HEK293 (cell line): ENCODE measurements at regions not wholly inside any gene's neighbourhood (a gene's known extent, or its start where the extent isn't known, plus 50 kb on each side); places are given as distances from the start of the nearest gene placed in this dataset.

ENCODE experiments used
- ATF2 ChIP-seq: fragments of 450-650 bp; formaldehyde crosslinking; IDR thresholded peaks from 2 replicates; pipeline ENCODE4 v1.5.1; 2016; ENCODE audit warnings: missing biosample characterization, missing genetic modification characterization, low read depth
- CTCF ChIP-seq: fragments of 450-650 bp; formaldehyde crosslinking; IDR thresholded peaks from 2 replicates; pipeline ENCODE4 v1.5.1; 2016; ENCODE audit warnings: missing biosample characterization, missing genetic modification characterization
- KLF9 ChIP-seq: fragments of 450-650 bp; formaldehyde crosslinking; IDR thresholded peaks from 2 replicates; pipeline ENCODE4 v1.5.1; 2016; ENCODE audit warnings: missing biosample characterization, missing genetic modification characterization, low read depth
- MEIS1 ChIP-seq: sonication (generic); formaldehyde crosslinking; IDR thresholded peaks from 2 replicates; pipeline ENCODE4 v1.8.1; 2022; ENCODE audit warnings: missing genetic modification reagents, mild to moderate bottlenecking, borderline replicate concordance
- MYNN ChIP-seq: fragments of 450-650 bp; formaldehyde crosslinking; IDR thresholded peaks from 2 replicates; pipeline ENCODE4 v1.5.1; 2016; ENCODE audit warnings: missing biosample characterization, missing genetic modification characterization, borderline replicate concordance
- YY1 ChIP-seq: fragments of 450-650 bp; formaldehyde crosslinking; IDR thresholded peaks from 2 replicates; pipeline ENCODE4 v1.5.1; 2018; ENCODE audit warnings: missing biosample characterization, missing genetic modification characterization
- ZBTB1 ChIP-seq: fragments of 450-650 bp; formaldehyde crosslinking; IDR thresholded peaks from 2 replicates; pipeline ENCODE4 v1.5.1; 2016; ENCODE audit warnings: missing biosample characterization, missing genetic modification characterization
- ZBTB8A ChIP-seq: fragments of 450-650 bp; formaldehyde crosslinking; IDR thresholded peaks from 2 replicates; pipeline ENCODE4 v1.5.1; 2016; ENCODE audit warnings: missing biosample characterization, missing genetic modification characterization
- ZNF274 ChIP-seq, 2 experiments: fragments of 200-500 bp in 1 of 2; fragments of 450-650 bp in 1 of 2; sonication (Bioruptor generic) in 1 of 2; formaldehyde crosslinking in 1 of 2; IDR thresholded peaks; 2 replicates each; pipeline versions ENCODE4 v1.5.1 to v1.6.1; 2014 to 2016; ENCODE audit warnings: borderline replicate concordance in 1 of 2, inconsistent platforms in 1 of 2, low read length in 1 of 2, missing biosample characterization in 1 of 2, missing genetic modification characterization in 1 of 2
- ZNF626 ChIP-seq: fragments of 450-650 bp; sonication (Bioruptor Pico); formaldehyde crosslinking; IDR thresholded peaks from 2 replicates; pipeline ENCODE4 v1.5.1; 2018; ENCODE audit warnings: missing biosample characterization, missing genetic modification characterization, inconsistent platforms

DNA sequence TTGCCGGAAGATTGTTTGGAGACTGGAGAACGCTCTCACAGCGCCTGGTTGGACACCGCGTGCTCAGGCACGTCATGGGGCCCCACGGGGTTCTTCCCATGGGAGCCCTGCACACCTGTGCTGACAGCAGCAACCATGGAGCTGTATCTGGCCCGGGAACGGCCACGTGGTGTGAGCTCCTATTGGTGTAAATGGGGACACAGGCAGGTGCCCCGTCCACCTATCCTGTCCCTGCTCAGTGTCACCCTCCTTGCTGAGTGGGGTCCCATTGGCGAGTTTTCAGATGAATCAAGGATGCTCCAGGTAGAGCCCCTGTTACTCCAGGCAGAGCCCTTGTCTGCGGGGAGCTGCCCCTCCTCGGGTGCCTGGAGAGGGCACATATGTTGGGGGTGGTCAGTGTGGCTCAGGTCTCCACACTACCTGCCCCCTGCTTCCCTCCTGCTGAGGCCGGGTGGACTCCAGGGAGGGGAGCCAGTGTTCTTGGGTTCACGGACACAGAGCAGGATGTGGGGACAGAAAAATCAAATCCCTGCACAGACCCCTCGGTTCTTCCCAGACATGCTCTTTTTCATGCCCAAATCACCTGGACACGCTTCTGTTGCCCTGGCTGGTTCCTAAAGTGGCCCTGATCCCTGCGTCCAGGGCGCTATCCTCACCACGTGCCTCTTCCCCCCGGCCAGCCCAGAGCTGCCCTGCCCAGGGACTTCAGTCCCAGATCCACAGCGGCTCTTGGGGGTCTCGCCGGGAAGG lies 250.1 kb downstream of the ADGRD1 start:
- TF ChIP-seq CTCF (no peak), ATF2 (tag by site-specific recombination) (no peak), MYNN (tag by site-specific recombination) (no peak), KLF9 (tag by site-specific recombination) (no peak), MEIS1 (no peak), ZBTB1 (no peak), ZNF274 (IDR thresholded peaks at IDR 0.05; ENCODE audit: low read length) (no peak), ZNF274 (tag by site-specific recombination; IDR thresholded peaks at IDR 0.05; ENCODE audit: borderline replicate concordance) (no peak), ZNF626 (no peak), YY1 (tag by site-specific recombination) (no peak), ZBTB8A (tag by site-specific recombination) (no peak)
